ENCODE measurements at regions not wholly inside any gene's neighbourhood (a gene's known extent, or its start where the extent isn't known, plus 50 kb on each side); places are given as distances from the start of the nearest gene placed in this dataset.

DNA sequence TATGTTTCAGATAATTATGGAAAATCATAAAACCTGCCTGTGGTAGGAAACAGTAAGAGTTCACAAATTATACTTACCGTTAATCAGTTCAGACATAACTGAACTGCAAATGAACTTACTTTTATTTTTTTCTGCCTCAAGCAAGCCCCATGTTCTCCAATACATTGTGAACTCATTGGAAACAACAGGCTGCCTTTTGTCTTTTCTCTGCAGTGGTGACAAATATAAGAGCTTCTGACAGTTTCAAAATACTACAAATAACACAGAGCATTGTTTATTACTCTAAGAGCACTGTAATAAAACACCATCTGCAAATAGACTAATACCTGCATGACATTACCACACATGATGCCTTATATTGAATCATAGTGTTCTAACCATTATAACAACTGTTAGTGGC is 94.0 kb upstream of the CDCA7L start:
- TF ChIP-seq, protein P1, sequence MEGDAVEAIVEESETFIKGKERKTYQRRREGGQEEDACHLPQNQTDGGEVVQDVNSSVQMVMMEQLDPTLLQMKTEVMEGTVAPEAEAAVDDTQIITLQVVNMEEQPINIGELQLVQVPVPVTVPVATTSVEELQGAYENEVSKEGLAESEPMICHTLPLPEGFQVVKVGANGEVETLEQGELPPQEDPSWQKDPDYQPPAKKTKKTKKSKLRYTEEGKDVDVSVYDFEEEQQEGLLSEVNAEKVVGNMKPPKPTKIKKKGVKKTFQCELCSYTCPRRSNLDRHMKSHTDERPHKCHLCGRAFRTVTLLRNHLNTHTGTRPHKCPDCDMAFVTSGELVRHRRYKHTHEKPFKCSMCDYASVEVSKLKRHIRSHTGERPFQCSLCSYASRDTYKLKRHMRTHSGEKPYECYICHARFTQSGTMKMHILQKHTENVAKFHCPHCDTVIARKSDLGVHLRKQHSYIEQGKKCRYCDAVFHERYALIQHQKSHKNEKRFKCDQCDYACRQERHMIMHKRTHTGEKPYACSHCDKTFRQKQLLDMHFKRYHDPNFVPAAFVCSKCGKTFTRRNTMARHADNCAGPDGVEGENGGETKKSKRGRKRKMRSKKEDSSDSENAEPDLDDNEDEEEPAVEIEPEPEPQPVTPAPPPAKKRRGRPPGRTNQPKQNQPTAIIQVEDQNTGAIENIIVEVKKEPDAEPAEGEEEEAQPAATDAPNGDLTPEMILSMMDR (IDR thresholded peaks at IDR 0.05): no peak
- no peak for TF ChIP-seq POLR2A (IDR thresholded peaks at IDR 0.05)
